NCI-H345 treated with DMSO at 0.1 percent for 48 hours (cell line): ENCODE measurements at regions not wholly inside any gene's neighbourhood (a gene's known extent, or its start where the extent isn't known, plus 50 kb on each side); places are given as distances from the start of the nearest gene placed in this dataset.
"Not testable (repeated sequence)": the region's sequence is repeated elsewhere in the genome, so short reads cannot be mapped to it uniquely, and the experiment has no call there.

Source experiments
- DNase-seq: peaks from one replicate; lab custom pipeline; 2025; ENCODE audit not compliant: unreplicated experiment; lab: John Stamatoyannopoulos, UW

DNA sequence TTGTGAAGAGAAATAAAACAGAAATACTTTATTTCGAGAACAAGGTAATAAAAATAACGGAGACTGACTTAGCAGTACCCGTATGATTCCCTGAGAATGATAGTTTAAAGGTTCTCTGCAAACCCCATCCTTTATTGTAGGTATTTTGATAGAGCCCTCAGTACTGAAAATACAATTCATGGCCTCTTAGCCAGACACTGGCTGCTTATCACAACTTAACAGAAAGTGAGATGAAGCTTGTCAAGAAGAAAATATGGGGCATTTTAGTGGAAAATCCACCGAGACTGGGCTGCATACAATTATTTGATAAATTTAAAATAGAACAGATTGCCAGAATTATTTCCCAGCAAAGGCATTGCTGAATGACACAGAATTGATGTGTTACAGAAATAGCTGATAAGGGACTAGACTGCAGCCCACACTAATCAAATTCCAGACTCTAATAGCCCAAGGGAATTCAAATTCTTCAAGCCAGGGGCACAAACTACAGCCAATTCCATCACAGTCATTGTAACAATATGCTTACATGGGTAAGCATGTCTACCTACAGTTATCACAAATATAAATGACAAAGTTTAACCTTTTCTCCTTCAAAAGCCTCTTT is 521.9 kb downstream of the PLOD2 start:
- no peak for DNase-seq

DNA sequence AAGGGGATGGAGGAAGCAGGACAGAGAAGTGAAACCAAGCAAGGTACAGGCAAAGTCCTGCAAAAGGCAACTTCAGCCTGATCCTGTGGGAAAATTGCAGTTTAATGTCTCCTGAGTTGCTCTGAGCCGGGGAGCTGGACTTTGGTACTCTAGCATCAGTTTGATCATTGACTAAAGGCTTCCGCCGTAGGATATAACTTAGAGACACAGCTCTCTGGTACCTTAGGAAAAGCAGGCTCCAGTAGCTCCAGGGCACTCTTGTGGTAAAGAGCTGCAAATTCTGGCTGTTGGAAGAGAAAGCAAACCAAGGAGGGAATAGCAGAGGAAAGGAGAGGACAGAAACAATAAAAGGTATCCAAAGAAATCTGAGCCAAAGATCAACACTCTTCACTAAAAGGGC is 521.1 kb downstream of the PLOD2 start:
- no peak for DNase-seq

DNA sequence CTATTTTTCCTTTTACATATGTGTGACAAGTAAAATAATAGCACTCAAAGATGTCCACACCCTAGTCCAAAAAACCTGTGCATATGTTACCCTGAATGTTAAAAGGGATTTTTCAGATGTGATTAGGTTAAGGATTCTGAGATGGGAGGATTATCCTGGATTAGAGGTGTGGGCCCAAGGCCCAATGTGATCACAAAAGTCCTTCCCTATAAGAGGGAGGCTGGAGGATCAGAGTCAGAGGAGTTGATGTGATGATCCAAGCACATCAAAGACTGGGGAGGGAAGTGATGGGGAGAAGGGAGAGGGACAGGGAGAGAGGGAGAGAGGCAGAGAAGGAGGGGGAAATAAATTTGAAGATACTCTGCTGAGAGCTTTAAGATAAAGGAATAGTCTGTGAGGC is 512.6 kb downstream of the PLOD2 start:
- no peak for DNase-seq

DNA sequence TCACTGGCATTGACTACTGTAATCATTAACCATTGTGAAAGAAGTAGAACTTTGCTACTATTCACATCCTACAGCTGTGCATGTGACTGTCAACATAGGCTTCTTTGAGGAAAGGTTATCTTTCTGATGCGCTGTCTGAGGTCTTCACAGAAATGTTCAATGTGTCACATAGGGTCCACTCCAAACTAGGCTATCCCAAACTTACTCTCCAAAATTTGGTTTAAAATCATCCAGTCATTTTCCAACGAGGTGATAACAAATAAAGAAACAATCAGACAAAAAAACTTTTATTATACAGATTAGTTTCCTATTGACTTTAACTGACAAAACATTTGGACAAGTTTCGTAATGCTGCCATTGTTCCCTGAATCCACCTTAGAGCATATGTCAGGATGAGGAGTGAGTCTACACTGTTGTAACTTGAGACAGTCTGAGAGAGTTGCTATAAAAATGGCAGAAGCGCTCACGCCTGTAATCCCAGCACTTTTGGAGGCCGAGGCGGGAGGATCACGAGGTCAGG is 511.6 kb downstream of the PLOD2 start:
- DNase-seq, result no peak

GRCh38 chr3:145650170-145650569 is 510.8 kb downstream of the PLOD2 start:
- DNase-seq, result no peak

DNA sequence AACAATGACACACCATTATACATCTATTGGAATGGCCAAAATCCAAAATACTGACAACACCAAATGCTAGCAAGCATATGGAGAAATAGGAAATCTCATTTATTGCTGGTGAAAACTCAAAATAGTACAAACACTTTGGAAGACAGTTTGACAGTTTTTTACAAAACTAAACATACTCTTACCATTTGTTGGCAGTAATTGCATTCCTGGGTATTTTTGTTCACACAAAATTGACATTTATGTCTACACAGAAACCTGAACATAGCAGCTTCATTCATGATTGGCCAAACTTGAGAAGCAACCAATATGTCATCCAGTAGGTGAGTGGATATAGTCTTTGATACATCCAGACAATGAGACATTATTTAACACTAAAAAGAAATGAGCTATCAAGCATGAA is 489.9 kb downstream of the PLOD2 start:
- DNase-seq, result no peak

DNA sequence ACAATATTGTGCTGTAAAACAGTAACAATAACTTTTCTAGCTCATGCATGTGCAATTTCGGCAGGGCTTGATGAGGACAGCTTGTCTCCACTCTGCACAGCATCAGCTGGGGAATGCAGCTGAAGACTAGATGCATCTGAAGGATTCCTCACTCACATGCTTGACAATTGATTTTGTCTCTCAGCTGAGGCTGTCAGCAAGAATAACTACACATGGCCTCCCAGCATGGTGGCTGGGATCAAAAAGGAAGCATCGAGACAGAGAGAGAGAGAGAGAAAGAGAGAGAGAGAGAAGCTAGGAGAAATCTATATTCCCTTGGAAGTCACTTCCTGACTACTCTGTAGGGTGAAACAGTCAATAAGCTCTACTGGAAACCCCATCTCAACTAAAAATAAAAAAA is 487.1 kb downstream of the PLOD2 start:
- DNase-seq, result no peak

DNA sequence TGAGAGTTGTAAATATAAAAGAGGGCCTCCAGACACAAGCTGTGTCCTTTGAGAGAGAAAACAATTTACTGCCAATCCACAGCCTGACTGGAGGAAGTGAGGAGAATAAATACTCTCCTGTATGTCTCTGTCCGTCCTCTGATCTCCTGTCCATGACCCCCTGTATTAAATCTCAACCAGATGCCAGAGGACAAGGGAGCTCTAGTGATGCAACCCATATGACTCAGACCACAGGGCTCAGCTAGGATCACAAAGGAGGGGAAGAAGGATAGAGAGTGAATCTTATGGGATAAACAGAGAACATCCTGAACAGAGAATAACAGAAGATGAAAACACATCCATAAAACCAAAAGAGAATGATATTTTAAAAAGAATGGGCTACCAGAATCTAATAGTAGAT is 482.6 kb downstream of the PLOD2 start:
- no peak for DNase-seq

DNA sequence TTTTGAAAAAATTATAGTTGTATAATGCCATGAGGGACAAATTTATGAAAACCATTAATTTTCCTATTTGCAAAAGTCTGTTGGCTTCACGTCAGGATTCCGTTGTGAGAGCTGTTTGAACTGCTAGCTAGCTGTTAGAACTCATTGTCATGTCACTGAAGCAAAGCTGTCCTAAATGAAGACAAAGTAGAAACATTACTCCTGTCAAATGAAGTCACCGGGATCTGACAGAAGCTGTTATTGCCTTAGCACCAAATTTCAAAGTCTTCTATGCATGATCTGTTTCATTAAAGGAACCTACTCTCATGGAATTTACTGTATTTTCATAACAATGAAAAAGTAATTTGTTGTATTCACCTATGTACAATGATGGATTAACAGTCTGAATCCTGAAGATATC is 479.8 kb downstream of the PLOD2 start:
- DNase-seq, result no peak

DNA sequence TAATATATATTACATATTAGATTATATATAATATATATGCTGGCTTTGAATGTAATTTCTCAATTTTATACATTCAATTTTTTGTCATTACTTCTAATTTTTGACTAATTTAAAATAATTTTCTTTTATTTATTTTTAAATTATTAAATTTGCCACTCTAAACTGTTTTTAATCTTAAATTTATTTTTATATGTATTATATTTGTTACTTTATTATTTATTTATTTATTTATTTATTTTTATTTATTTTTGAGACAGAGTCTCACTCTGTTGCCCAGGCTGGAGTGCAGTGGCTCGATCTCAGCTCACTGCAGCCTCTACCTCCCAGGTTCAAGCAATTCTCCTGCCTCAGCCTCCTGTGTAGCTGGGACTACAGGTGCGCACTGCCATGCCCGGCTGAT is 473.0 kb downstream of the PLOD2 start:
- DNase-seq, result not testable (repeated sequence)

DNA sequence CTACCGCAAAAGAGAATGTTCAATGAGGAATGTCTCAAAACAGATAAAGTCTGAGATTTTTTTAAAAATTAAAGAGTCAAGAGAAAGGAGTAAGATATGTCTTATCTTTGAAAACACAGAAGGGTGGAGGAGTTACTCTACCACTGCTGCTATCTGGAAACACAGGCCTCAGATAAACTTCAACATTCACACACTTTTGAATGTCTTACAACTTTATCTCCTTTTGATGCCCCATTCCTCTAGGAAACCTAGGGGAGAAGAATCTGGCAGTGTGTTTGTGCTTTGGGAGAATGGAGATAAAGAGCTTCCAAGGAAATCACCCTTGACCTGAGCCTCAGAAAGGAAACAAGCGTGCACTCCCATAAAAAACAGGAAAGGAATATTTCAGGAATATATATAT is 468.2 kb downstream of the PLOD2 start:
- no peak for DNase-seq

- no peak for DNase-seq
Observed at GRCh38 chr3:145696011-145696410, 465.0 kb downstream of the PLOD2 start.

- no peak for DNase-seq
Observed at GRCh38 chr3:145698250-145698649, 462.7 kb downstream of the PLOD2 start.

DNA sequence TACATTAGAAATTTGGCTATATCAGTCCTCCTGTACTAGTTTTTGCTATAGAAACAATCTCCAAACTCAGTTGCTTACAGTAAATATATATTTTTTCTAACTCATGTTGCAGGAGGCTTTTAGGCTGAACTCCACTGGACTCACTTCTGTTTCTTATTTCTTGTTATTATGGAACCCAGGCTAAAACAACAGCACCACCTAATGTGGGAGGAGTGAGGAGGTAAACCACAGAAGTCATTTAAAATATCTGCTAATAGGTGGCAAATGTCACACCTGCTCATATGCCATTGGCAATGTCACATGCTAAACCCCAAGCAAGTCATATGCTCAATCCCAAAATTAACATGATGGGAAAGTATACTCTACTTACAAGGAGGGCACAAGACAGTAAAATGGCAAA is 462.2 kb downstream of the PLOD2 start:
- DNase-seq, result no peak

DNA sequence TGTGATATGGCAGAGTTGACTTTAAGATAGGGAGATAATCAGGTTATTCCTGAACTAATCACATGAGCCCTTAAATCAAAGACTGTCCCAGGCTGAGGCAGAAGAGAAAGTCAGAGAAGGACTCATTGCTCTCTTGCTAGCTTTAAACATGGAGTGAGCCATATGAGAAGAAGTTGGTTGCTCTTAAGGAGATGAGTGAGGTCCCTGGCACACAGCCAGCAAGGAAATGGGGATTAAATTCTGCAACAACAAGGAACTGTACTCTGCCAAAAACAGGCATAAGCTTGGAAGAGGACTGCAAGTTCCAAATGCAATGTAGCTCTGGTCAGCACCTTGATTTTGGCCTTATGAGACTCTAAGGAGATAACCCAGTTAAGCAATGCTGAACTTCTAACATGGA is 457.0 kb downstream of the PLOD2 start:
- no peak for DNase-seq

DNA sequence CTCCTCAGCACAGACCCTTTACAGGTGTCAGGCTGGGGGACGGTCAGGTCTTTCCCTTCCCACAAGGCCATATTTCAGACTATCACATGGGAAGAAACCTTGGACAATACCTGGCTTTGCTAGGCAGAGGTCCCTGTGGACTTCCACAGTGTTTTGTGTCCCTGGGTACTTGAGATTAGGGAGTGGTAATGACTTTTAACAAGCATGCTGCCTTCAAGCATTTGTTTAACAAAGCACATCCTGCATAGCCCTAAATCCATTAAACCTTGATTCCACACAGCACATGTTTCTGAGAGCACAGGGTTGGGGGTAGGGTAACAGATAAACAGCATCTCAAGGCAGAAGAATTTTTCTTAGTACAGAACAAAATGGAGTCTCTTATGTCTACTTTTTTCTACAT is 451.2 kb downstream of the PLOD2 start:
- DNase-seq, result not testable (repeated sequence)

DNA sequence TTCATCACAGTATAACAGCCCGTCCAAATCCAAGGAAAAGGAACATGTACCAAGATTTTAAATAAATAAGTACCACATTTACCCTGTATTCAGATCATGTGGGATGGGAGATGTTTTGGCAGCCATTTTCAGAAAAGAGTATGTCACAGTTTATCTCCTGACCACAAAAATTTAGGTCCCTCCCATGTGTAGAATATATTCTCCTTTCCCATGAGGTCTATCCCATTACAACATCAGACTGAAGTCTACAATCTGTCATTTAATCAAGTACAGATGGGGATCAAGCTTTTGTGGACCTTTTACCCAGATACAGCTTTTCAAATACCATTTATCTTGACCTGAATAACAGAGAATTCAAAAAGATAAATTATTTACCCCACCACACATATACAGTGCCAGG is 444.5 kb downstream of the PLOD2 start:
- no peak for DNase-seq

GRCh38 chr3:145719114-145719513 is 441.9 kb downstream of the PLOD2 start:
- DNase-seq, result no peak

DNA sequence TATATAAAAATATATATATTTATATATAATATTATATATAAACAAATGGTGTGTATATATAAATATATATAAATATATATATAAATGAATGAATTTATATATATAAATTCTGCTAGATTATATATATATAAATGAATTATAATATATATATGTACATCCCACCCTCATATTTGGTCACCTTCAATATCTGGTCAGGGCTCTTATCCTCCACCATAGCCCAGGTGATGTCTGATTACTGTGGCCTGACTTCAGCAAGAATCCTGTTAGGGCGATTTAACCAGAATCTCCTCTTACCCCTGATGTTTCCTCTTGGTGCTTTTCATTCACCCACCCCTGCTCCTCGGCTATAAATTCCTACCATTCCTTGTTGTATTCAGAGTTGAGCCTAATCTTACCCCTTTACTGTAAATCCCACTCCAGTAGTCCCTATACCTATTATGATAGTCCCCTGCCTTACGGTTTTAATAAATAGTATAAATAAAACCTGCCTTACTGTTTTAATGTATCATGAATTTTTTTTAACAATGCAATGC is 439.6 kb downstream of the PLOD2 start:
- DNase-seq, result no peak

GRCh38 chr3:145721815-145722214 is 439.2 kb downstream of the PLOD2 start:
- no peak for DNase-seq

DNA sequence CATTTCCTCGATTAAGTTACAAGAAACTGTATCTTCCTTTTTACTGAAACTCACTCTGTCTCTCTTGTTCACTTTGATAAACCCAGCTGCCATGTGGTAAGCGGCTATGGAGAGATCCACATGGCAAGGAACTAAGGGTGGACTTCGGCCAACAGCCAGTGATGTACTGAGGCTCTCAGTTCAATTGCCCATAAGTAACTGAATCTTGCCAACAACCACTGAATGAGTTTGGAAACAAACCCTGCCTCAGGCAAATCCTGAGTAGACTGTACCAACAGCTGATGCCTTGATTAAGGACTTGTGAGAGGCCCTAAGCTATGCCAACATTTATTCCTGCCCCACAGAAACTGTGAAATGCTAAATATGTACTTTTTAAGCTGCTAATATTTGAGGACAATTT is 433.5 kb downstream of the PLOD2 start:
- DNase-seq, result no peak

DNA sequence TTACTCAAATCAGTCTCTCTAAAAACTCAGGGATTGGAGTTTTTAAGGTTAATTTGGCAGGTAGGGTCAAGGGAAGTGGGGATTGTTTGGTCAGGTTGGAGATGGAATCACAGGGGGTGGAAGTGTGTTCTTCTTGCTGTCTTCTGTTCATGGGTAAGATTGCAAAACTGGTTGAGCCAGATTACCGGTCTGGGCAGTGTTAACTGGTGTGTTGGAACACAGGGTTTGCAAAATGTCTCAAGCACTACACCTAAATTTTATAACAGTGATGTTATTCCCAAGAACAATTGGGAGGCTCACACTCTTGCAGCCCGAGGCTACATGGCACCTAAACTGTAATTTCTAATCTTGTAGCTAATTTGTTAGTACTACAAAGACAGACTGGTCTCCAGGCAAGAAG is 425.4 kb downstream of the PLOD2 start:
- no peak for DNase-seq

- DNase-seq, result no peak
Observed at GRCh38 chr3:145737952-145738351, 423.0 kb downstream of the PLOD2 start.
